Ishikawa (cell line): ENCODE measurements at regions not wholly inside any gene's neighbourhood (a gene's known extent, or its start where the extent isn't known, plus 50 kb on each side); places are given as distances from the start of the nearest gene placed in this dataset.

Experiments
- CREB1 ChIP-seq: IDR thresholded peaks from 2 replicates; pipeline ENCODE4 v1.6.1; 2012; ENCODE audit warnings: low read depth
- FOXM1 ChIP-seq: IDR thresholded peaks from 2 replicates; pipeline ENCODE4 v1.6.1; 2012; ENCODE audit warnings: low read depth, borderline replicate concordance
- TAF1 ChIP-seq: IDR thresholded peaks from 2 replicates; pipeline ENCODE4 v1.6.1; 2012; ENCODE audit warnings: low read depth, mild to moderate bottlenecking
- TEAD4 ChIP-seq: IDR thresholded peaks from 2 replicates; pipeline ENCODE4 v1.6.1; 2012
- YY1 ChIP-seq: IDR thresholded peaks from 2 replicates; pipeline ENCODE4 v1.6.1; 2012; ENCODE audit warnings: low read depth
- TF ChIP-seq, protein P1 (sequence below): IDR thresholded peaks from 2 replicates; pipeline ENCODE4 v1.6.1; 2012
- TF ChIP-seq, protein P2 (sequence below): IDR thresholded peaks from 2 replicates; pipeline ENCODE4 v1.6.1; 2012

GRCh38 chr18:39805218-39805617 lies 2149.8 kb upstream of the PIK3C3 start:
- TF ChIP-seq YY1 (no peak), FOXM1 (no peak), TEAD4 (no peak), CREB1 (no peak), TAF1 (no peak)
- TF ChIP-seq, protein P1, sequence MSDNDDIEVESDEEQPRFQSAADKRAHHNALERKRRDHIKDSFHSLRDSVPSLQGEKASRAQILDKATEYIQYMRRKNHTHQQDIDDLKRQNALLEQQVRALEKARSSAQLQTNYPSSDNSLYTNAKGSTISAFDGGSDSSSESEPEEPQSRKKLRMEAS, result no peak
- TF ChIP-seq, protein P2, sequence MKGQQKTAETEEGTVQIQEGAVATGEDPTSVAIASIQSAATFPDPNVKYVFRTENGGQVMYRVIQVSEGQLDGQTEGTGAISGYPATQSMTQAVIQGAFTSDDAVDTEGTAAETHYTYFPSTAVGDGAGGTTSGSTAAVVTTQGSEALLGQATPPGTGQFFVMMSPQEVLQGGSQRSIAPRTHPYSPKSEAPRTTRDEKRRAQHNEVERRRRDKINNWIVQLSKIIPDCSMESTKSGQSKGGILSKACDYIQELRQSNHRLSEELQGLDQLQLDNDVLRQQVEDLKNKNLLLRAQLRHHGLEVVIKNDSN, result no peak
